ENCODE measurements at regions not wholly inside any gene's neighbourhood (a gene's known extent, or its start where the extent isn't known, plus 50 kb on each side); places are given as distances from the start of the nearest gene placed in this dataset. TPM values are rescaled to one million over a fixed set of nuclear protein-coding genes. Genes with fewer than 3 reads are reported as not detected.

GRCh38 chr13:40505196-40505595 is 161.2 kb downstream of the FOXO1 start:
- DNase-seq (ENCODE audit: low spot score) = no peak
- no peak overlapping the region for H4K91ac ChIP-seq (ENCODE audit: low read depth, low read length, poor library complexity)
- no peak overlapping the region for H3K4ac ChIP-seq (ENCODE audit: low read length)
- H2AFZ ChIP-seq (ENCODE audit: low read length) = no peak overlapping the region
- no peaks in the 10 kb centered on the region for H3K36me3 ChIP-seq (replicated peaks in 1 of 2; ENCODE audit: control insufficient read depth in 2 of 2, insufficient read depth in 2 of 2, low read length in 2 of 2)
- no peaks in the 10 kb centered on the region for H3K79me1 ChIP-seq (ENCODE audit: low read depth, low read length)
- no CpG with 5 or more reads among the region's 3 CpGs for WGBS, 2 donors (ENCODE audit: extremely low coverage in 2 of 2, insufficient read length in 2 of 2, insufficient replicate concordance in 1 of 2)
- H3K27me3 ChIP-seq (ENCODE audit: control insufficient read depth in 3 of 3, insufficient read depth in 3 of 3, low read depth in 1 of 3, low read length in 3 of 3) = no peaks in the 10 kb centered on the region
- H3K4me2 ChIP-seq (ENCODE audit: insufficient read depth, low read length, poor library complexity, severe bottlenecking) = no peak overlapping the region
- no peak overlapping the region for H2AK5ac ChIP-seq (ENCODE audit: low read depth, low read length)
- peaks cover 0 to 3% of the 10 kb centered on the region in 2 donors for H3K9me3 ChIP-seq (replicated peaks in 1 of 2; ENCODE audit: control insufficient read depth in 2 of 2, insufficient read depth in 1 of 2, low read depth in 1 of 2, low read length in 2 of 2)
- H2BK12ac ChIP-seq (ENCODE audit: low read length) = no peak overlapping the region
- no peak overlapping the region for H3K27ac ChIP-seq (replicated peaks; ENCODE audit: low read length)
- H2BK5ac ChIP-seq (ENCODE audit: low read length) = no peak overlapping the region
- H3K4me3 ChIP-seq (ENCODE audit: low read length in 2 of 2) = no peak overlapping the region
- H4K8ac ChIP-seq (ENCODE audit: low read depth, low read length) = no peak overlapping the region
- no peak overlapping the region for H3K14ac ChIP-seq (ENCODE audit: low read length)
- H2BK120ac ChIP-seq (ENCODE audit: low read depth, low read length) = no peak overlapping the region
- no peak overlapping the region for H3K9ac ChIP-seq (ENCODE audit: low read depth, low read length, poor library complexity)
- H3K4me1 ChIP-seq (ENCODE audit: control insufficient read depth in 2 of 2, insufficient read depth in 1 of 2, low read depth in 1 of 2, low read length in 2 of 2) = peaks cover 0 to 13% of the 10 kb centered on the region in 2 donors
- no peak overlapping the region for H3K18ac ChIP-seq (ENCODE audit: low read length)
- H3K23ac ChIP-seq (ENCODE audit: low read depth, low read length, poor library complexity) = no peak overlapping the region
- H2BK15ac ChIP-seq (ENCODE audit: low read length) = no peak overlapping the region

Small RNA genes in the stretch of these regions (small RNA-seq; reads per million reads assigned to genes)
- gene RF00108 (ENCODE audit: insufficient read depth) (not detected), gene RNY3P9 (ENCODE audit: insufficient read depth) (not detected), gene RPL17P51 (ENCODE audit: insufficient read depth) (not detected)

Measured in neuronal stem cell (in vitro differentiated cells).